ENCODE measurements at regions not wholly inside any gene's neighbourhood (a gene's known extent, or its start where the extent isn't known, plus 50 kb on each side); places are given as distances from the start of the nearest gene placed in this dataset.

DNA sequence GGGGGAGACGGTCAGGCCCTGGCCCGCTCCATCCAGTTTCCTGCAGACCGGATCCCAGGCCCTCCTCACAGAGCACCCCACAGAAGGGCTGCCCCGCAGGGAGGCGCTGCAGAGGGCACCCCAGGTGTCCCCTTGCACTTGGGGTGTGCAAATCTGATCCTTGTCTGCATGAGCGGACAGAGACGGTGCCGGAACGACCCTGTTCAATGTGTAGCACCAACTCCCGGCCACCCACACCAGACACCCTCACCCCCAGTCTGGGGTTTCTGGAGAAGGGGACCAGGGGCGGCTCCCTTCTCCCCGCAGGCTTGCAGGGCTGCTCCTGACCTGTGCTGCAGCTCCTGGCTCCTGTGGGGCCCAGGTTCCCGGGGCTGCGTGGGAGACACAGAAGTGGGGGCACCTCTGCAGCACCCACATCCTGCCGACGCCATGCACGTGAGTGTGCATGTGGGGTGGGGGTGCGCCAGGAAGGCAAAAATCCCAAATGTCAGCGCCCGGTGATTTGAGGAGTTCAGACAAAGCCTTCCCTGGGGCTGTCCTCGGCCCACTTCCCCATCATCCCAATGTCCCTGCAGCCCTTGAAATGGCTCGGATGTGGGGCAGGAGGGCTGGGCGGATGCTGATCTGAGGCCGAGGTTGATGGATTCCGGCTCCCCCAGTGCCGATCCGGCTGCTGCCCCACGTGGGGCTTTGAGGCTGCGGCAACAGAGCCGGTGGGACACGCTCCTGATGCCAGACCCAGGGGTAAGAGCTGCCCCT, 85.3 kb upstream of the BHLHE23 start:
- TF ChIP-seq CTCF (conservative IDR thresholded peaks at IDR 0.05; ENCODE audit: low read length) = no peak
- DNase-seq (ENCODE audit: low read depth) = no peak
- H3K4me3 ChIP-seq (ENCODE audit: low read length) = no peak overlapping the region

DNA sequence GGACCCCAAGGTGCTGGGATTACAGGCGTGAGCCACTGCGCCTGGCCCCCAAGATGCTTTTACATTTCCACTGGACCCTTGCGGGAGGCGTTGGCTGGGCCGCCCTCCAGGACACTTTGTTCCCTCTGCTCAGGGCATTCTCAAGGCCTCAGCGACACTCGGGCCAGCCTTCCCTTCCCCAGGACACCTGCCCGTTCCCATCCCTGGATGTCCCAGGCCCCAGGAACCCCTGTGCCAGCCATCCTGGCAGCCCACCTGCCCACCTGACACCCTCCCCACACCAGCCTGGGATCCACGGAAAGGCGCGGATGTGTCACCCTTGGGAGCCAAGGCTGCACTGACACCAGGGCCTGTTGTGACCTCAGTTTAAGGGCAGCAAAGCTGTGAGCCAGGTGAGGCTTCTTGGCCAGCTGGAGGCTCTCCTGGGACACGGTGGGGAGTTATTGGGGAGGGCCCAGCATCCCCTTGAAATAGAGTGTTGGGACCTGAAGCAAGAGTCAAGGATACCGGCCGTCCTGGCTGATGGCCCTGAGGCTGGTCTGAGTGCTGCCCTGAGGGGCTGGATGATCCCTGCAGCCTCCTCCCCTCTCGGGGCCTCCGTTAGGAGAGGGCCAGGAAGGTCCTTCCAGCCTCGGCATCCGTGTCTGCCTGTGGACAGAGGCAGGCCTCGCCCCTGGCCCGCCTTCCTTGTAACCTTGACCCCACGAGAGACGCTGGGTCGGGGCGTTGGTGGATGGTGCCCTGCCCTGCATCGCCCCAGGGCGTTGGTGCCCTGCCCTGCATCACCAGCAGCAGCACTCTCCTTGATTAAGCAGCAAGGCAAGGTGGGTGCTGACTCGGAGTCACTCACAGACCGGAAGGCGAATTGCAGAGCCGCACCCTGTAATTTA, 84.2 kb upstream of the BHLHE23 start:
- no peak for TF ChIP-seq CTCF (conservative IDR thresholded peaks at IDR 0.05; ENCODE audit: low read length)
- DNase-seq (ENCODE audit: low read depth) = no peak
- H3K4me3 ChIP-seq (ENCODE audit: low read length) = no peak overlapping the region

GRCh38 chr20:63090052-63090451, 83.3 kb upstream of the BHLHE23 start:
- TF ChIP-seq CTCF (conservative IDR thresholded peaks at IDR 0.05; ENCODE audit: low read length) = no peak
- H3K4me3 ChIP-seq (ENCODE audit: low read length) = no peak overlapping the region
- no peak for DNase-seq (ENCODE audit: low read depth)

DNA sequence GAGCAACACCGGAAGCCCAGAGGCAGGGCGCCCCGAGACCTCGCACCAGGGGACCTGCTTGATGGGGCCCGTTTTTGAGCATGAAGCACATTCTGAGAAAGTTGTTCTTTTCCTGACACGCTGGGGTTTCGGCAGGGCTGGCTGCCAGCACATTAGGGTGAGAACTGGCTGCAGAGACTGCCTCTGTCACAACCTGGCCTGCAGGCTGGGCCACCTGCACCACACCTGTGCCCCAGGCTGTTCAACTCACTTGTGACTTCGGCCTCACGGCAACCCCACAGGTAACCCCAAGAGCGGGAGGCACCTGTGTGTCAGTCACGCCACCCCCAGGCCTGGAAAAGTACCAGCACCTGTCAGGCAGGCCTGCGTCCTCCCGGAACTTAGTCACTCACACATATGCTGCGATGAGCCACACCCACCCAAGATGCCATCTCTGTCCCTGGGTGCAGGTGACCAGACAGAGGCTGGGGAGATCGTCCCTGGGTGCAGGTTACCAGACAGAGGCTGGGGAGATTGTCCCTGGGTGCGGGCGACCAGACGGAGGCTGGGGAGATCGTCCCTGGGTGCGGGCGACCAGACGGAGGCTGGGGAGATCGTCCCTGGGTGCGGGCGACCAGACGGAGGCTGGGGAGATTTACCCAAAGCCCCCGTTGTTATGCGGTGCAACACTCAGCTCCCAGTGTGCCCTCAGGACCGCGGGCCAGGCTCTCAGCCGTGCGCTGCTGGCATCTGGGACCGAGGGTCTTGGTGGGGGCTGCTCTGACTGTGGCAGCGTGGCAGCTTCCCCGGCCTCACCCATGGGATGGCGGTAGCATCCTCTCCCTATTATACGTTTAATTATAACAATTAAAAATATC, 82.5 kb upstream of the BHLHE23 start:
- TF ChIP-seq CTCF (conservative IDR thresholded peaks at IDR 0.05; ENCODE audit: low read length) = no peak
- no peak for DNase-seq (ENCODE audit: low read depth)
- H3K4me3 ChIP-seq (ENCODE audit: low read length) = no peak overlapping the region

- no peak for TF ChIP-seq CTCF (conservative IDR thresholded peaks at IDR 0.05; ENCODE audit: low read length)
- DNase-seq (ENCODE audit: low read depth) = no peak
- H3K4me3 ChIP-seq (ENCODE audit: low read length) = no peak overlapping the region
These were observed 81.3 kb upstream of the BHLHE23 start for GRCh38 chr20:63087872-63088680.

- no peak for TF ChIP-seq CTCF (conservative IDR thresholded peaks at IDR 0.05; ENCODE audit: low read length)
- DNase-seq (ENCODE audit: low read depth) = no peak
- no peak overlapping the region for H3K4me3 ChIP-seq (ENCODE audit: low read length)
These were observed 80.6 kb upstream of the BHLHE23 start for GRCh38 chr20:63087236-63087871.

Measured in AG10803 (cell line).